ENCODE measurements at regions not wholly inside any gene's neighbourhood (a gene's known extent, or its start where the extent isn't known, plus 50 kb on each side); places are given as distances from the start of the nearest gene placed in this dataset.

GRCh38 chr3:190790185-190790584 lies 72.3 kb downstream of the GMNC start:
- Histone ChIP-seq H3K27ac (ENCODE audit: low read depth, low read length) (no peak overlapping the region), H3K9me3 (ENCODE audit: control insufficient read depth, insufficient read depth, low read length) (no peaks in the 10 kb centered on the region), H3K27me3 (ENCODE audit: control insufficient read depth, insufficient read depth, low read length) (peaks cover 3% of the 10 kb centered on the region), H3K4me3 (ENCODE audit: low read depth, low read length) (no peak overlapping the region)
- CTCF ChIA-PET: interaction anchor here (1.1 kb wide), 1 partner anchor 22 kb away, joined by 3 read pairs; no protein-coding TSS in a partner anchor
- POLR2A ChIA-PET: interaction anchor here (0.5 kb wide), 1 partner anchor 1740 kb away, joined by 3 read pairs; no protein-coding TSS in a partner anchor
- TF ChIP-seq CTCF (IDR thresholded peaks at IDR 0.05; ENCODE audit: low read depth, low read length): no peak
- DNase-seq (ENCODE audit: low read depth, low spot score): no peak

GRCh38 chr3:190786898-190787297 lies 75.6 kb downstream of the GMNC start:
- no peaks in the 10 kb centered on the region for H3K9me3 ChIP-seq (ENCODE audit: control insufficient read depth, insufficient read depth, low read length)
- POLR2A ChIA-PET: no interaction called here
- H3K27ac ChIP-seq (ENCODE audit: low read depth, low read length): no peak overlapping the region
- no peak for TF ChIP-seq CTCF (IDR thresholded peaks at IDR 0.05; ENCODE audit: low read depth, low read length)
- no peaks in the 10 kb centered on the region for H3K27me3 ChIP-seq (ENCODE audit: control insufficient read depth, insufficient read depth, low read length)
- no peak overlapping the region for H3K4me3 ChIP-seq (ENCODE audit: low read depth, low read length)
- CTCF ChIA-PET: no interaction called here
- no peak for DNase-seq (ENCODE audit: low read depth, low spot score)

GRCh38 chr3:190785047-190785446 lies 77.4 kb downstream of the GMNC start:
- no peaks in the 10 kb centered on the region for H3K27me3 ChIP-seq (ENCODE audit: control insufficient read depth, insufficient read depth, low read length)
- no peak overlapping the region for H3K4me3 ChIP-seq (ENCODE audit: low read depth, low read length)
- CTCF ChIA-PET: interaction anchor here (0.7 to 1.6 kb wide), 4 partner anchors 9 to 99 kb away, joined by 3 to 4 read pairs (median 3); no protein-coding TSS in a partner anchor
- no peak overlapping the region for H3K27ac ChIP-seq (ENCODE audit: low read depth, low read length)
- POLR2A ChIA-PET: no interaction called here
- no peak for DNase-seq (ENCODE audit: low read depth, low spot score)
- H3K9me3 ChIP-seq (ENCODE audit: control insufficient read depth, insufficient read depth, low read length): no peaks in the 10 kb centered on the region
- TF ChIP-seq CTCF (IDR thresholded peaks at IDR 0.05; ENCODE audit: low read depth, low read length): no peak

- no peak for TF ChIP-seq CTCF (IDR thresholded peaks at IDR 0.05; ENCODE audit: low read depth, low read length)
- Histone ChIP-seq H3K27ac (ENCODE audit: low read depth, low read length) (no peak overlapping the region), H3K9me3 (ENCODE audit: control insufficient read depth, insufficient read depth, low read length) (no peaks in the 10 kb centered on the region), H3K27me3 (ENCODE audit: control insufficient read depth, insufficient read depth, low read length) (no peaks in the 10 kb centered on the region), H3K4me3 (ENCODE audit: low read depth, low read length) (no peak overlapping the region)
- ChIA-PET CTCF (no interaction called here), POLR2A (no interaction called here)
- no peak for DNase-seq (ENCODE audit: low read depth, low spot score)
Observed at GRCh38 chr3:190780524-190780923, 82.0 kb downstream of the GMNC start.

- TF ChIP-seq CTCF (IDR thresholded peaks at IDR 0.05; ENCODE audit: low read depth, low read length): no peak
- ChIA-PET POLR2A (no interaction called here), CTCF (no interaction called here)
Observed at GRCh38 chr3:190774633-190775032, 87.9 kb downstream of the GMNC start.

More at GRCh38 chr3:190774633-190775032, 87.9 kb downstream of the GMNC start:
- H3K27ac ChIP-seq (ENCODE audit: low read depth, low read length): no peak overlapping the region
- no peak overlapping the region for H3K4me3 ChIP-seq (ENCODE audit: low read depth, low read length)
- no peaks in the 10 kb centered on the region for H3K27me3 ChIP-seq (ENCODE audit: control insufficient read depth, insufficient read depth, low read length)
- no peaks in the 10 kb centered on the region for H3K9me3 ChIP-seq (ENCODE audit: control insufficient read depth, insufficient read depth, low read length)
- no peak for DNase-seq (ENCODE audit: low read depth, low spot score)

Data from AG04450 (cell line).